ENCODE measurements at regions not wholly inside any gene's neighbourhood (a gene's known extent, or its start where the extent isn't known, plus 50 kb on each side); places are given as distances from the start of the nearest gene placed in this dataset.

DNA sequence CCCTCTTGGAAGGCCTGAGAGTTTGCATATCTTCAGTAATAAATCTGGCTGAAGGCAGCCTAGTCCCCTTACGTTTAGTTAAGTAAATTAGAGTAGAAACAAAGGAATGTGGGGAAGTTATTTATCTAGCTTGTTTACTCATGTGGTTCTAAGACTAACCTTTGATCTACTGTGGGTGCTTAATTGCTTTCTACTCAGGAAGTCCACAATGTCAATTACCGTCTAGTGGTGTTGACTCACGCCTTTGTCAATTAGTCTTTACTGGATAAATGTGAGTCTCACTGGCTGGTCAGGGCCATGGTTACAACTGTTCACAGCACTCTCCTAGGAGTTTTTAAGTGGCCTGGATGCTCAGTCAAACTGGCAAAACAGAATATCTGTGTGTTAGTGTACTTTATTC, 2338.4 kb downstream of the TP53TG3F start:
- TF ChIP-seq CTCF (IDR thresholded peaks at IDR 0.05 in 4 of 5, conservative IDR thresholded peaks at IDR 0.05 in 1 of 5) (no peak), POLR2A (IDR thresholded peaks at IDR 0.05) (no peak)

Measured in gastrocnemius medialis (tissue), 4 donors.